Cardiac fibroblast (primary cell): ENCODE measurements at regions not wholly inside any gene's neighbourhood (a gene's known extent, or its start where the extent isn't known, plus 50 kb on each side); places are given as distances from the start of the nearest gene placed in this dataset.

Source experiments
- DNase-seq, 2 donors: peaks; one replicate each; pipeline versions ENCODE4 v3.0.0 to v3.0.0-alpha.2; 2010; ENCODE audit warnings: low read depth in 2 of 2
- H3K4me3 ChIP-seq, 2 donors: replicated peaks in 1 of 2; 1 replicate in 1 of 2; 2 replicates in 1 of 2; pipeline ENCODE4 v1.5.1; 2011; ENCODE audit warnings: low read depth in 2 of 2, low read length in 2 of 2, mild to moderate bottlenecking in 2 of 2, moderate library complexity in 1 of 2
- CTCF ChIP-seq: IDR thresholded peaks from one replicate; pipeline ENCODE4 v1.5.1; 2011; ENCODE audit warnings: low read depth, mild to moderate bottlenecking, low read length, inconsistent platforms

DNA sequence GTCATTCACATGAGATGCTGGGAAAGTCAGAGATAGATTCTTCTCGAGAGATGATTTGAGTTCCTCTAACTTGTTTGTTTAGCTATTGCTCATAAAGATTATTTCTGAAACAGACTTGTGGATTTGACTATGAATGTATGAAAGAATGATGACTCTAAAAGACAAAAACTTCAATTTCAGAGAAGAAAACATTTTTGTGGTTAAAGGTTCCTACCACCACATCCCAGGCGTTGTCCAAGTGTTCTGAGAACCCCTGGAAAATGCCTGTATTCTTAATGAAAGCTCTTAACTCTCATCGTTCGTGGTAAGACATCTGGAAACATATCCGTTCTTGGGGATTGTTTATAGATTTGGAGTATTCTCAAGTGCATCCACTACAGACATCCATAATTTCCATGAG lies 228.7 kb downstream of the BARHL2 start:
- DNase-seq: peak in 1 of 2 donors; percentile 51
- no peak for TF ChIP-seq CTCF
- H3K4me3 ChIP-seq: no peak overlapping the region

- H3K4me3 ChIP-seq: no peak overlapping the region
- TF ChIP-seq CTCF: no peak
- DNase-seq: no peak
These were observed 230.1 kb downstream of the BARHL2 start for GRCh38 chr1:90486996-90487395.

GRCh38 chr1:90486134-90486824 lies 230.8 kb downstream of the BARHL2 start:
- no peak for TF ChIP-seq CTCF
- no peak for DNase-seq
- no peak overlapping the region for H3K4me3 ChIP-seq

DNA sequence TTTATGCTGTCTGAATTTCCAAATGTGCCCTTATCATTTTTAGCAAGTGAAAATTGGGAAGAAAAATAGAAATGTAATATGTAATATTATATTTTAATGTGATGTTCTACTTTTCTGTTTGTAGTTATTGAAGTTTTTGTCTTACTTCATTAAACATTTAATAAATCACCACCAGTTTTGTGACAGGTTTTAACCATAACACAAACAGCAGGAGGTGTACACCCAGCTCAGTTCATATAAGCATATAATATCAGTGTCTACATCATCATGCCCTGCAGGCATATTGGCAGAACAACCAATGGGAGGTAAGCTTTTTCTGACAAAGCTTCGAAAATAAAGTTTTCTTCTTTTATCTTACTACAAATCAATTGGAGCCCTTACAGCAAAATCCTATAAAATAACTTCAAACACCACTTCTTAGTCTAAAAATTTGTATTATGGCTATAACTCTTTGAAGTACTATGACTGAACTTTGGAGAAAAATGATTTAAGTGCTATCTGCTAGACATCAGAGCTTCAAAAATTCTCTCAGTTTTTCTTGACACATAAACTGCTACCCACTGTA lies 236.7 kb downstream of the BARHL2 start:
- no peak overlapping the region for H3K4me3 ChIP-seq
- no peak for DNase-seq
- no peak for TF ChIP-seq CTCF

GRCh38 chr1:90476994-90477393 lies 240.1 kb downstream of the BARHL2 start:
- DNase-seq: no peak
- no peak overlapping the region for H3K4me3 ChIP-seq
- no peak for TF ChIP-seq CTCF

- H3K4me3 ChIP-seq: no peak overlapping the region
- no peak for DNase-seq
- no peak for TF ChIP-seq CTCF
These were observed 240.7 kb downstream of the BARHL2 start for GRCh38 chr1:90476411-90476810.
